HepG2 (cell line): ENCODE measurements at regions not wholly inside any gene's neighbourhood (a gene's known extent, or its start where the extent isn't known, plus 50 kb on each side); places are given as distances from the start of the nearest gene placed in this dataset.
A peak's percentile ranks its signal among the peaks of the same experiment; 100 is the strongest.

Experiments used
- ATAC-seq: fragments of 200-7000 bp; cut with Tn5 transposase; 3 replicates; pipeline ENCODE4 v1.9.1; 2020; ENCODE audit warnings: mild to moderate bottlenecking, moderate library complexity
- BruUV-seq: library from RNA; stranded (reverse); fragments of 400-500 nt; replicated peaks from 2 replicates; lab custom pipeline; 2021; lab: Mats Ljungman, UMichigan
- CTCF ChIA-PET: fragments of 300-600 bp; formaldehyde crosslinking; extraction: SDS; loops from one replicate; lab custom pipeline; 2021; ENCODE audit warnings: low total read pairs, inconsistent platforms, low intra/inter-chr PET ratio; lab: Yijun Ruan, JAX
- POLR2A ChIA-PET: fragments of 350-600 bp; sonication (Branson Sonifier 250); formaldehyde crosslinking; loops from one replicate; lab custom pipeline; 2020; ENCODE audit warnings: antibody characterized with exemption, inconsistent platforms; lab: Yijun Ruan, JAX
- DNase-seq: peaks from one replicate; pipeline ENCODE4 v3.0.0-alpha.2; 2015; ENCODE audit warnings: low spot score
- FAIRE-seq: peaks from 3 replicates; lab custom pipeline; 2011; peaks lifted over from hg19 to GRCh38; lab: Jason Lieb, UNC
- H2AFZ ChIP-seq: one replicate; pipeline ENCODE4 v1.6.1; 2011; ENCODE audit warnings: low read length, inconsistent platforms
- H3K27ac ChIP-seq: fragments of 300-600 bp; 3 replicates; pipeline ENCODE4 v1.8.0; 2011; ENCODE audit warnings: mixed run types, mild to moderate bottlenecking, mixed read lengths, low read length, inconsistent platforms; ENCODE audit not compliant: insufficient read depth; ENCODE audit errors: extremely low read length
- H3K27me3 ChIP-seq, 2 experiments: fragments of 200-600 bp in 1 of 2; 2 replicates in 1 of 2; 3 replicates in 1 of 2; pipeline versions ENCODE4 v1.6.0 to v1.8.0; 2011; ENCODE audit warnings: low read length in 2 of 2, mild to moderate bottlenecking in 2 of 2, moderate library complexity in 2 of 2, inconsistent platforms in 1 of 2; ENCODE audit not compliant: insufficient read depth in 2 of 2, control insufficient read depth in 1 of 2
- H3K36me3 ChIP-seq, 2 experiments: fragments of 200-600 bp in 1 of 2; replicated peaks in 1 of 2; 2 replicates in 1 of 2; 3 replicates in 1 of 2; pipeline versions ENCODE4 v1.5.1 to v1.8.0; 2011; ENCODE audit warnings: low read length in 2 of 2, inconsistent platforms in 1 of 2; ENCODE audit not compliant: insufficient read depth in 2 of 2, control insufficient read depth in 1 of 2
- H3K4me1 ChIP-seq: 2 replicates; pipeline ENCODE4 v1.5.1; 2012; ENCODE audit warnings: low read length, inconsistent platforms; ENCODE audit not compliant: insufficient read depth
- H3K4me2 ChIP-seq: 2 replicates; pipeline ENCODE4 v1.6.0; 2011; ENCODE audit warnings: low read depth, low read length, inconsistent platforms
- H3K4me3 ChIP-seq, 3 experiments: fragments of 200-600 bp in 1 of 3; sonication (generic), shearing (Covaris generic) in 1 of 3; replicated peaks in 1 of 3; 2 replicates each; pipeline ENCODE4 v1.5.1; 2011 to 2016; ENCODE audit warnings: low read length in 3 of 3, inconsistent platforms in 2 of 3, low read depth in 2 of 3, mild to moderate bottlenecking in 2 of 3, control low read depth in 1 of 3, mixed read lengths in 1 of 3; ENCODE audit not compliant: insufficient read depth in 1 of 3
- H3K79me2 ChIP-seq: one replicate; pipeline ENCODE4 v1.6.1; 2011; ENCODE audit warnings: low read length, inconsistent platforms; ENCODE audit not compliant: insufficient read depth
- H3K9ac ChIP-seq: 2 replicates; pipeline ENCODE4 v1.6.0; 2011; ENCODE audit warnings: mild to moderate bottlenecking, low read depth, low read length, inconsistent platforms; ENCODE audit not compliant: insufficient read depth
- H3K9me3 ChIP-seq: 2 replicates; pipeline ENCODE4 v1.5.1; 2012; ENCODE audit warnings: mild to moderate bottlenecking, low read length
- H4K20me1 ChIP-seq: 2 replicates; pipeline ENCODE4 v1.6.0; 2011; ENCODE audit warnings: inconsistent platforms, mild to moderate bottlenecking, low read length, moderate library complexity; ENCODE audit not compliant: insufficient read depth
- HNF1B ChIP-seq: sonication (generic); formaldehyde crosslinking; IDR thresholded peaks from 2 replicates; pipeline ENCODE4 v1.5.1; 2020; ENCODE audit warnings: mild to moderate bottlenecking, moderate library complexity, missing genetic modification reagents
- MYNN ChIP-seq: sonication (generic); formaldehyde crosslinking; IDR thresholded peaks from 2 replicates; pipeline ENCODE4 v1.4.0; 2020; ENCODE audit warnings: mild to moderate bottlenecking, low read depth, missing genetic modification reagents
- STAT5B ChIP-seq: sonication (generic); formaldehyde crosslinking; IDR thresholded peaks from 2 replicates; pipeline ENCODE4 v1.4.0; 2020; ENCODE audit warnings: missing genetic modification reagents
- TRIM22 ChIP-seq: fragments of 450-650 bp; IDR thresholded peaks from 2 replicates; pipeline ENCODE4 v1.6.1; 2017
- ZBTB14 ChIP-seq: sonication (generic); formaldehyde crosslinking; IDR thresholded peaks from 2 replicates; pipeline ENCODE4 v1.4.0; 2020; ENCODE audit warnings: missing genetic modification reagents
- ZBTB4 ChIP-seq: sonication (generic); formaldehyde crosslinking; IDR thresholded peaks from 2 replicates; pipeline ENCODE4 v1.4.0; 2020; ENCODE audit warnings: missing genetic modification reagents, mild to moderate bottlenecking, borderline replicate concordance
- ZNF124 ChIP-seq: sonication (generic); formaldehyde crosslinking; IDR thresholded peaks from 2 replicates; pipeline ENCODE4 v1.4.0; 2020; ENCODE audit warnings: missing genetic modification reagents
- ZNF275 ChIP-seq: sonication (generic); formaldehyde crosslinking; IDR thresholded peaks from 2 replicates; pipeline ENCODE4 v1.8.0; 2022; ENCODE audit warnings: missing genetic modification reagents, mild to moderate bottlenecking, inconsistent platforms, borderline replicate concordance
- WGBS: methylation state at CpG from one replicate; pipeline ENCODE4 v1.1.6; 2017; ENCODE audit warnings: low lambda C conversion rate; 5-methylcytosine and 5-hydroxymethylcytosine counted together
- in situ Hi-C: cut with HindIII; loops from 2 replicates; pipeline ENCODE4 v1.10.0; 2017; ENCODE audit warnings: low pct_unique_long_range_greater_than_20kb; ENCODE audit not compliant: extremely low pct_ligation_motif_present
- intact Hi-C: fragments of 100-400 bp; cut with micrococcal nuclease; formaldehyde crosslinking; loops from one replicate; pipeline ENCODE4 v1.10.0; 2022; ENCODE audit not compliant: unreplicated experiment

- no TSS peak for BruUV-seq
- H3K9me3 ChIP-seq, result no peaks in the 10 kb centered on the region
- H2AFZ ChIP-seq, result no peak overlapping the region
- CTCF ChIA-PET, result no interaction called here
- peaks cover 1 to 18% of the 10 kb centered on the region in 2 experiments; a peak in 3 of 5 replicates for H3K36me3 ChIP-seq
- in situ Hi-C loops (no loop called here), intact Hi-C loops (no loop called here)
- FAIRE-seq (no peak), ATAC-seq (no peak), DNase-seq (no peak)
- H3K4me2 ChIP-seq, result peak overlapping the region; percentile 27
- POLR2A ChIA-PET, result no interaction called here
- no peaks in the 10 kb centered on the region for H3K27me3 ChIP-seq
- H3K4me3 ChIP-seq, result no peak overlapping the region
- TF ChIP-seq ZNF275 (CRISPR knock-in tag), result no peak
- peak overlapping the region; percentile 43 for H3K27ac ChIP-seq
- H3K9ac ChIP-seq, result peak overlapping the region; percentile 31; the same call in 1 of the 2 replicates
- peaks cover 82% of the 10 kb centered on the region for H3K79me2 ChIP-seq
- 80% methylated on average over 4 of the region's 4 CpGs for WGBS
- no peaks in the 10 kb centered on the region; the same call in 1 of the 2 replicates for H4K20me1 ChIP-seq
- peaks cover 84% of the 10 kb centered on the region for H3K4me1 ChIP-seq
These were observed 249.9 kb upstream of the MKLN1 start for GRCh38 chr7:131077735-131078134.

GRCh38 chr7:131080754-131081153, 246.9 kb upstream of the MKLN1 start:
- CTCF ChIA-PET, result no interaction called here
- Histone ChIP-seq H3K79me2 (peaks cover 81% of the 10 kb centered on the region), H4K20me1 (no peaks in the 10 kb centered on the region; the same call in 1 of the 2 replicates), H3K9ac (no peak overlapping the region), H3K27me3 (no peaks in the 10 kb centered on the region), H3K4me3 (no peak overlapping the region), H3K4me1 (peaks cover 67% of the 10 kb centered on the region), H3K36me3 (peaks cover 0 to 11% of the 10 kb centered on the region in 2 experiments; a peak in 3 of 5 replicates), H3K9me3 (no peaks in the 10 kb centered on the region), H2AFZ (no peak overlapping the region), H3K4me2 (no peak overlapping the region), H3K27ac (no peak overlapping the region)
- intact Hi-C loops (no loop called here), in situ Hi-C loops (no loop called here)
- DNase-seq, result no peak
- 97% methylated on average over 5 of the region's 5 CpGs for WGBS
- FAIRE-seq, result no peak
- BruUV-seq, result no TSS peak
- no peak for ATAC-seq
- POLR2A ChIA-PET, result no interaction called here
- TF ChIP-seq ZNF124, result no peak
- TF ChIP-seq ZBTB4 (CRISPR knock-in tag), result no peak
- no peak for TF ChIP-seq TRIM22
- TF ChIP-seq HNF1B (CRISPR knock-in tag), result no peak
- no peak for TF ChIP-seq STAT5B (CRISPR knock-in tag)
- TF ChIP-seq MYNN (CRISPR knock-in tag), result no peak
- no peak for TF ChIP-seq ZBTB14 (CRISPR knock-in tag)
